ENCODE measurements at regions not wholly inside any gene's neighbourhood (a gene's known extent, or its start where the extent isn't known, plus 50 kb on each side); places are given as distances from the start of the nearest gene placed in this dataset.

DNA sequence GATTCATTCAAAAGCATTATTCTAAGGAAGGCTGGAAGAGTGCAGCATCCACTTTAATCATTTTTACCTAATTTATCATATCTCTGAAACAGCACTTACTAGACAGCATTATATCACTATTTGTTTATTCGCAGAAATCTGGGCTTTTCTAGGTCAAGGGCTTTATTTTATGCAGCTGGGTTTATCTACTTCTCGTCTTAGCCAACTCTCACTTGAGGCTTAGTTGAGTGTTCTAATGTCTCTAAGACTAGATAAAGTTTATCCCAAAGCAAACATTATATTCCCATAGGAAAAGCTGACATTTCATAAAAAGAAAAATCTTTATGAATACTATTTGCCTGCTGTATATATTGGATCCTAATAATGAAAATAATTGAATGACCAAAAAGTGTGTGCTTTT, 720.8 kb upstream of the FLRT2 start:
- DNase-seq (ENCODE audit: low read depth, low spot score) = no peak

DNA sequence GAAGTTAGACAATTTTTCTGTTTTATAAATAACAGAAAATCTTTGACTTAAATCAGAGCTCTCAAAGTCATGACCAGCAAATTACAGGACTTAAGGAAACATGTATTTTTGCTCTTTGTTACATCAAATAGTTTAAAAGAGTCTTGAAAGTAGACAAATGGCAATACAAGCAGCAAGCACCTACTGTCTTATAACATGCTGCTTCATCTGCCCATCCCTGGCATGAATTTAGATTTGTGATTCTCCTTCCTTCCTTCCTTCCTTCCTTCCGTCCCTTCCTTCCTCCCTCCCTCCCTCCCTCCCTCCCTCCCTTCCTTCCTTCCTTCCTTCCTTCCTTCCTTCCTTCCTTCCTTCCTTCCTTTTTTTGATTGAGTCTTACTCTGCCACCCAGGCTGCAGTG, 715.6 kb upstream of the FLRT2 start:
- DNase-seq (ENCODE audit: low read depth, low spot score) = no peak

DNA sequence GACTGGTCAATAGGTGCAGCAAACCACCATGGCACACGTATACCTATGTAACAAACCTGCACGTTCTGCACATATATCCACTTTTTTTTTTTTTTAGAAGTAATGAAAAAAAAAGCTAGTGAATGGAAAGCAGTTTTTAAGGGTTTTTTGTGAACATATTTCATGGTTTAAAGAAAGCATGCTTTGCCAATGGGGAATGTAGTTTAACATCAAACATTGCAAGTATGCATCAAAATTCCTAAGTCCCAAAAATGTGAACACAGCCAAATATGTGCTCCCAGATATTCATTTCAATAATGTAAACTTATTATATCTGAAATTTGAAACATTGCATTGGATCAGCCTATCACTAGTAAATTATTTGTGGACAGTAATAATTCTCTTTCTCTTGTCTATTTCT, 710.4 kb upstream of the FLRT2 start:
- no peak for DNase-seq (ENCODE audit: low read depth, low spot score)

DNA sequence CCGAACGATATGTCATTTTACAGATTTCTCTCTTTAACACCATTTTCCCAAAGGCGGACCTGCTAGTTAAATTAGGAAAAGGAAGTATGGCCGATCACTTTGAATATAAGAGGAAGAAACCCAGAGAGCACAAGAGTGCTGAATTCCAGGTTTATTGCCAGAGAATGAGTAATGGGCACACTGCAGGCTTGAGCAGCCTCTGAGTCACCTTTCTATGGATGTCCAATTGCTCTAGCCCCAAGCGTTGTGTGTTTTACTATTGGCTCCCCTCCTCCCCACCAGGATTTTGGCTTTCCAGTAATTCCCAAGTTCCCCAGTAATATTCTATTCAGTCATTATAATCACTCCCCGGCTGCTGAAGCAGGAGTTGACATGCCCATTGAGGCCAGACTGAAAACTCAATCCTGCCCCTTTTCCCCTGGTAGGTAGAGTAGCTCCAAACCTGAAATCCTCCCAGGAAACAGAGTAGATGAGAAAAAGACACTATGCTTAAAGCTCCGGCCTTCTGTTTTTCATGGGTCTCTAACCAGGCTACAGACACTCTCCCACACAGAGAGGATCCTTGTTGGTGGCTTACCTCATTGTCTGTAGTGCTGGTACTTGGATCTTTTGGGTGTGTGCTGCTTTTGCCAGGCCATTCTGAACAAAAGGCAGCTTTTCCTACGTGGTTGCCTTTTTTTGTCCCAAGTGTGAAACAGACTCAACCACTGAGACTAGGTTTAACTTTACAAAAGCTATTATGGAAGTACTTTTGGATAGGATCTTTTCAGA, 704.3 kb upstream of the FLRT2 start:
- no peak for DNase-seq (ENCODE audit: low read depth, low spot score)

DNA sequence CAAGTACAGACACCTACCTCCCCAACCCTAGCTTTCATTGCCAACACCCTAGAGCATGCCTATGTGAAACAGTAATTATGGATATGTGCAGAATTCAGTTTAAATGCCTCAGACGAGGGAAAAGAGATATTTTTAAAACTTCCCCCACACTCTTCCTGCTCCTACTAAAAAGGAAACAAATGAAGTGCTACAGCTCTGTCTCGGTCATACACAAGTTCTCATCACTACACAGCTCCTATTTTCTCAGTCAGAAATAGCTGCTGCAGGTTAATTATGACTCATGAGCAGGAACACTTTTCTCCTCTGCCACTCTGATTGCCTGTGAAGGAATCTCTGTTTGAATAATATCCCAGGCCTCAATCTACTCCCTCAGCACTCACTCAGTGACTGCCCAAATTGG, 703.6 kb upstream of the FLRT2 start:
- DNase-seq (ENCODE audit: low read depth, low spot score) = no peak

DNA sequence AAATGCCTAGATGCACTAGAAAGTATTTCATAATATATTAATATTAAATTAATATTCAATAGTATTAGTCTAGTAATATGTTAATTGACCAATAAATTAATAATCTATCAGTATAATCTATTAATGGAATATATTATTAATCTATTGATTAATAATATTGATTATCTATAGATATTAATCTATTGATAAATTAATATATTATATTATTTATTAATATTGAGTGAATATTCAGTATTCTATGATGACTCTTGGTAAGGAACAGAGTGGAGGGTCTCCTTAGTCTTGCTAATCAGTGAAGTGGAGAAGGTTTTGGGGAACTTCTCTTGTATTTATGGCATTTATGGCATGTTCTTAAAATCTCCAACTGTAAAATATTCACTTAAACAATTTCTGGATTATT, 679.3 kb upstream of the FLRT2 start:
- DNase-seq (ENCODE audit: low read depth, low spot score) = no peak

DNA sequence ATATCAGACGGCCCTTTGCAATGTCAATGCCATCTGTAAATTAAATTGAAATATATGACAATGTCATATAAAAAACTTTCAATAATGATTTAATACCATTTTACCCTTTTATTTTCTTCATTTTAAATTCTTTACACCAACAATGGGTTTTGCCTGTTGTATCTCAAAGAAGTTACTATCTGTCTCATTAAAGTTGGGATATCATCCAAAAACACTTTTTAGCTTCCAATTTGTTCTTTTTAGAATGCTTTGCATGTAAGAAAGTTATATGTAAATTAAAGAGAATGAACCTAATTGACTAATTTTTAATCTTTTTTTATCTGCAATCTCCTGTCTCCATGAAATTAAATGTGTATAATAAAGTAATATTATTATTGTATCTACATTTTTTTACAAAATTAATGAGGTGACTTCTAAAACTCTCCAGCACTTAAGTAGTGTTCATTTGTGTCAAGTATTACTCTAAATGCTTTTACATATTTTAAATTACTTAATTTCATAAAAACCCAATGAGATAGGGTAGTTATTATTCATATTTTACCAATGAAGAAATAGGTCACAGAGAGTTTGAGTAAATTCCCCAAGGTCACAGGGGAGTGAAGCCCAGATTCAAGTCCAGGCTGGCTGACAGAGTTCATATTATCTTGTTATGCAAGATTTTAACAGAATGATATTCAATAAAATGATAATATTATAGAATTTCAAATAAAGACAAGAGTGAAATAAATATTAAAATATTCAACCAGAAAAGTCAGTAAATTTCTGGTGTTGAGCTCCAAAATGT, 673.0 kb upstream of the FLRT2 start:
- no peak for DNase-seq (ENCODE audit: low read depth, low spot score)

DNA sequence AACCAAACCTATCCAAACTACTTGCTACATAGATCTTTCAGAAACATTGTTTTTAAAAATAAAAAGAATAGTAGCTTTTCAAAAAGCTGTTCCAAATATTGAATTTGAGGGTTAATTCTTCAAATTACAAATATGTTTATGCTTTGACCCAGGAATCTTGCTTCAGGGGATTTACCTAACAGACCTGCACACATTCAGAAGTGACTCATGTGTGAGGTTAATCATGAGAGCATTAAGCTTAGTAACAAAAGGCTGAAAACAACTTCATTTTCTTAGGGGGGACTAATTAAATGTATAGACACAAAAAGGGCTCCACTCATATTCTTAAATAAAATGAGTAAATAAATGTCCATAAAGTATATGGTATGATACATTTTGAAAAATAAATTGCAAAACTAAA, 672.4 kb upstream of the FLRT2 start:
- no peak for DNase-seq (ENCODE audit: low read depth, low spot score)

DNA sequence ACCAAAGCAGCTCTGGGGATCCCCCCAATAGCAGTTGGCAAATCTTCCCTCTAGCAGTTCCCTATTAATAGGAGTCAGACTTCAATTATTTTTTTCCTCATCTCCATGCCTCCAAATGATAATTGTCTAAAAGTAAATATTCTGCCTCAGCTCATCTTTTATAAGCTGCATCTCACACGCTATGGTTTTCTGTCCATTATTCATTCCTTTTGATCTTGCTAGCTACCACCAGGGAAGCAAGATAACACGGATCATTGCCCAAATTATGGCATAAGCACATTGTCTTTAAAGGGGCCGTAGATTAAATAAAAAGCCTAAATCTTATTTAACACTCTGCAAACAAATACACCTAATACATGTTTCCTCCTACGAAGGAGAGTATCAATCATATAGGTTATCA, 670.8 kb upstream of the FLRT2 start:
- DNase-seq (ENCODE audit: low read depth, low spot score) = no peak

DNA sequence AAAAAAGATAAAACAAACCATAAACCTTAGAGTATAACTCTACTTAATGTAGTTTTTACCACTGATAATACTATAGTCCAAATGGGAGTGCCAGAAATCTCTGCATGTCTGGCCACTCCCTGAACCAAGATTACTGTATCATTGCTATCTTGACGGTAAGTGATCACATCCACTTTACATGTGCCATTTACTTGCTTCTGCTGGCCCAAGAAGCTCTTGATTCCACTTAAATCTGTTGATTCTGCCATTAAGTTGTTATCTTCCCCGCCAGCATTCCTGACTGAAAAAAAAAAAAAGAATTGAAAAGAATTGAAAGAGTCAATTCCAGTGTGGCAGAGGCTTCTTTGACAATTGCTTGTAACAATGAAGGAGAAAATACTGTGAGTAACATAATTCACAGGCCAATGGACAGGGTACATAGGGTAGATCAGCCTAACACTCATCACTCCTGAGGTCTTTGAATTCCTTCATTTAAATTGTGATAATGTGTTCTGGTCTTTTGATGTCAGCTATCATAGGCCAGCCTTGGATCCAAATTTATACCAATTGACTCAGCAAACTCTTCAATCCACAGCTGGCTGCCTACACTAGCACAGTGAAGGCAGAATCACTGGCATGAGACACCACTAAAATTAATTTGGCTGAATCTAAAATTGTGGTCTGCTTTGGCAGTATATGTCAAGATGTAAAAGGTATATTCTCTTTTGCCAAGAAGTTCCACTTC, 665.2 kb upstream of the FLRT2 start:
- no peak for DNase-seq (ENCODE audit: low read depth, low spot score)

DNA sequence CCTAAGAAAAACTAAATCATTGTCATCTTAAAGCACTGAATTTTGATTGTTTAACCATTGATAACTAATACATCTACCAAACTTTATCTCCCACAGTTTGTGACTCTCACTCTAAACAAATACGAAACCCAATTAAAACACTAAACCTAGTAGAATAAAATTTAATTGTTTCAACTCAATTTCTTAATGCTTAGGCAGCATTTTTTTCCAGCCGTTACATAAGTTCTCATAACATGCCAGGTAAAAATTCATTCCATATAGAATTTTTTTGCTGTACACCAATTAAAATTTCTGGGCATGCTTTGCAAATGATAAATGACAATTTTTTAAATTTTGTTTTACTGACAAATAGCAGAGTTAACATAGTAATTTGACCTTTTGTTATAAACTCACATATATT, 658.2 kb upstream of the FLRT2 start:
- no peak for DNase-seq (ENCODE audit: low read depth, low spot score)

DNA sequence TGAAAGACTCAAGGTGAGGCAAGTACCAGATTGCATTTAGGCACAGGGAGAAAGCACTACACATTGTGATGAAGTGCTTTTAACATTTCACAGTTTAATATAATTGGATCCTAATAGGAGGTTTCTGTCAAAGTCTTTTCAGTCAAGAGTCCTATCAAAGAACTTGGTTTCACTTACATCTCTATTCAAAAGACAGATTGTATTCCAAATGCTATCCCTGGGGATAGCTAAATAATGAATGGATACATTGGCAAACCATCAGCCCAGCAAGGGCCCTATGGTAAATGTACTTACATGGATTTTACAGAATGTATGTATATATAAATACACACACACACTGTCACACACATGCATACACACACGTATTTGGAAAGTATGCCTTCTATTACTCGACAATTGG, 655.5 kb upstream of the FLRT2 start:
- no peak for DNase-seq (ENCODE audit: low read depth, low spot score)

DNA sequence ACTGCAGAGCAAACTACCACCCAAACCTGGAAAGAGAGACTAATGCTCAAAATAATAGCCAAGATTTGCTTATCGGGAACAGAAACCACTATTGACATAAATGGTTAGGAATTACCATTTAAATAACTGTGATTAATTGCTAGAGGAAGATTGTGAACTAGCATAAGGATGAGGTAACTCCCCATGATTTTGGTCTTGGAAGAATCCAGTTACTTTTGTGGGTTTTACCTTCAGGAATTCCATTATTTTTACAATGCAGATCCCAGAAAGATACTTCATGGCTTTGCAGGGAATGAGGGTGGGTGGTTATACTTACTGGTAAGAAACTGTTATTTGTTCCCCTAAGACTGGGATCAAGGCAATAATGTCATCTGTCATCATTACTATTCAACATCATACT, 652.9 kb upstream of the FLRT2 start:
- DNase-seq (ENCODE audit: low read depth, low spot score) = no peak

DNA sequence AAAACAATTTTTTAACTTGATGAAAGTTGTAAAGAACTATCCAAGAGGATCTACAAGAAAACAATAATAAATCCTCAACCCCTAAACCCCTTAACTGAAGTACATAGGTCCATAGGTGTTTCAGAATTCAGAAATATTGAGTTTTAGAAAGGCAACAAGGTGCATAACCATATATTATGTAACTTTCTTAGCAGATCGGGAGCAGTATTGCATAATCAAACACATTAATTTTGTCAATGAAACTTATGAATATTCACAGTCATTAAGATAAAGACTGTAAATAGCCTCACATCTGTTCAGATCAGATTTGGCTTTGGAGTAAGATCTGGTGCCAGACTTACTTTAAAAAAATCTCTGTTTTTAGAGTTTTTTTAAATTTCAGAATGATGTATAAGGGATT, 647.1 kb upstream of the FLRT2 start:
- no peak for DNase-seq (ENCODE audit: low read depth, low spot score)

DNA sequence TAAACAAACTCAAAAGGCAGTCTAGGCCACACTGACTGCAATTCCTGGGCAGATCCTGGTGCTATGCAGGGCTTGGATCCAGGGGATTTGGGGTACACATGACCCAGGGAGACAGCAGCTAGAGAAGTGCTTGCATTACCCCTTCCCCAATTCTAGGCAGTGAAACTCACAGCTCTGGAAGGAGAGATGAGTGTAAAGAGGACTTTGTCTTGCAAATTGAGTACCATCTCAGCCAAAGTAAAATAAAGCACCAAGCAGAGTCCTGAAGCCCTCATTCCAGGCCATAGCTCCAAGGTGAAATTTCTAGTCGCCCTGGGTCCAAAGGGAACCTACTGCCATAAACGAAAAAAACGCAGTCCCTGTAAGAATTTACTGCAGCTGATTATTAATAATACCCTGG, 644.9 kb upstream of the FLRT2 start:
- DNase-seq (ENCODE audit: low read depth, low spot score) = no peak

DNA sequence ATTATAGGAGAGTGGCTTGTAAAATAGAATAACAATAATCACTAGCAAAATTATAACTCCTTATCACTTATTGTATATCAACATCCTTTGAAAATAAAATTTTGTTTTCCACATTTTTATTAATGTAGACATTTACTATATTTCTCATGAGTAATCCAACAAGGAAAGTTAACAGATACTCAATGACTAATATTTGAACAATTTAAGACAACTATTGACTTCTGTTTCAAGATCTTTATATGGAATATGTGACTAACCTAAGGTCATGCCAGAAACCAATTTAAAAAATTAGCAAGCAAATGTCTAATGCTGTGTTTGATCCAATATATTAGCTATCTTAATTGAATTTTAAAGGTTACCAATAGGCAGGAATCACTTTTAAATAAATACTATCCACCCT, 638.5 kb upstream of the FLRT2 start:
- DNase-seq (ENCODE audit: low read depth, low spot score) = no peak

DNA sequence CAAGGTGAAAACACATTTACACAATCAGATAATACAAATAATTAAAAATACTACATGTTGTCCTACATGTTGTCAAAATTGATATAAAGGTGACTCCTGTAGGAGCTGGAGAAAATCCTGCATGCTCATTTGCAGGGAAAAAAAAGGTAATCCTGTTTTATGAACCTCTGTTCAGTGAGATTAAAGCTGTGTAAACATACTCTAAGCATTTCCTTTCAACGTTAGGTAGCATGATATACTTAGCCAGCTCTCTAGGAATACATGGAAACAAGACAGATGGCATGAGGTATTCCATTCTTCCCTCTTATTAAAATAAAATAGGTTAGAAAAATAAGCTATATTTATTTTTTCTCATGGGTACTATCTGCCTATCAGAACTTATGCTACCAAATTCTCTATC, 635.7 kb upstream of the FLRT2 start:
- DNase-seq (ENCODE audit: low read depth, low spot score) = no peak

DNA sequence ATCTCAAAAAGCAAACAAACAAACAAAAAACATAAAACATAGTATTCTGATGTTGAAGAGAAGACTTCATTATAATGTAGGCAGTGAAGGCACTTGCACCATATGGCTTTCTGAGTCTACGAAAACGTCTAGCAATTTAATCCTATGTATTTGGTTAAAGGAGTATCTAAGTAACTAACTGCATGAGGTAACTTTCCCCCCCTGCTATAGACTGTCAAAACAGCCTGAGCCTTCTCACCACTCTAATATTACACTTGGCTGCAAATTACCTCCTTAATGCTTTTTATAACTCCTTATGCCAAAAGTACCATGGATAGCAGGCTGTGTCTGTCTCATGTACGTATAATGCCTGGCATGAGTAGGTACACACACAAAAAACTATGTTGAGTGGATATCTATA, 607.6 kb upstream of the FLRT2 start:
- no peak for DNase-seq (ENCODE audit: low read depth, low spot score)

DNA sequence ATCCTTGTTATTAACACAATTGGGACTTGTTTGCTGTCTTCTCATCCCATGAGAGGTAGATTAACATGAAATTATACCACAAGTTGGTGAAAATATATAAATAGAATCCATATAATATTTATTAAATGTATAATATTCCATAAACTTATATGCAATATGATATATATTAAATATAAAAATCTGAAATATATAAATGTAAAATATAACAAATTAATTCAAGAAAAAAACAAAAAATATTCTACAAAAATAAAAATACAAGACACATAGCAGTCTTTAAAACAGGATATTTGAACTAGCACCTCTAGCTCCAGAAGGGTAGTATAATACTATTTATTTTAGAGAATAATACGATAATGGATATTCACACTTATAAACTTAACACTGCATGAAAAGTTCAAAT, 603.3 kb upstream of the FLRT2 start:
- DNase-seq (ENCODE audit: low read depth, low spot score) = no peak

DNA sequence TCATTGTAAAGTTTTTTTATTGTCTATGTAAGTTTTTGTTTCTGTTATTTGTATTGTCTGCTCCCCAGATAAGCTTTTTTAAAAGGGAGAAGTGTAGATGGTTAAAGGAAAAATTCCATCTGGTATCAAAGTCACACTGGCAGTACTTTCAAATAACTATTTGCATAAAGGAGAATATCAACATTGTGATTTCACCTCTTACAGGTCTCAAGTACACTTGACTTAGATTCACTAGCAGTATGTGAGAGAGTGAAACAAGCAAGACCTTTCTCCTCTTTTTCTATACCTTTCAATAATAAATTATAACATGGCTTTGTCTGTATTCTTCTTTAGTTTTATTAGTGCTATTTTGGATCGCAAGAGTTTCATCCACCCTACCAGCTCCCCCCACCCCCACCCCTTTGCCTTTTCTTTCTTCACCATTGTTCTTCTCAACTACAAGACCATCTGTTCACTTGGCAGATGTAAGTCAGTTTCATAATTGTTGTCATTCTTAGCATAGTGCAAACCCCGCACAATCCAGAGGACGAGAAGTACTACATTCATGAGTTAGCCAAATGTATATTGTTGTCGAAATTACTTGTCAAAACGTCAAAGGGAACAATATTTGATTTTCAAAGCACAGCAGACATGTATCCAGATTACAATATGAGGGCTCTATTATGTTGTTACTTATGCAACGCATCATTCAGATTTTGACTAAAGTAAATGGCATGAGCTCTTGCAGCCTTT, 602.7 kb upstream of the FLRT2 start:
- DNase-seq (ENCODE audit: low read depth, low spot score) = no peak

DNA sequence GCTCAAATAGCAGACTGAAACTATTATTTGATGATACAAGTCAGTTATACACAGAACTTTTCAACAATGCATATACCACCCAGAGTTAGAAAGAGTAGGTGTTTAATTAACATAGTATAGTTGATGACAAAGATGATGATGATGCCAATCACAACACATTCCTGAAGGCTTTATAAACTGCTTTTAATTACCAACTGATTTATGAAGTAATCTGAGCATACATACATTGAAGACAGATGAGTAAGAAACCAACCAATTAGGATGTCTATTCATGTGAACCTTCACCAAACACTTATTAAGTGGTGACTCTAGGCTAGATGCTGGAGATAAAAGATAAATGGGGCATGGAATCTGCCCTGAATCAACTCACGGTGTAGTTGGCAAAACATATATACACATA, 600.9 kb upstream of the FLRT2 start:
- DNase-seq (ENCODE audit: low read depth, low spot score) = no peak

DNA sequence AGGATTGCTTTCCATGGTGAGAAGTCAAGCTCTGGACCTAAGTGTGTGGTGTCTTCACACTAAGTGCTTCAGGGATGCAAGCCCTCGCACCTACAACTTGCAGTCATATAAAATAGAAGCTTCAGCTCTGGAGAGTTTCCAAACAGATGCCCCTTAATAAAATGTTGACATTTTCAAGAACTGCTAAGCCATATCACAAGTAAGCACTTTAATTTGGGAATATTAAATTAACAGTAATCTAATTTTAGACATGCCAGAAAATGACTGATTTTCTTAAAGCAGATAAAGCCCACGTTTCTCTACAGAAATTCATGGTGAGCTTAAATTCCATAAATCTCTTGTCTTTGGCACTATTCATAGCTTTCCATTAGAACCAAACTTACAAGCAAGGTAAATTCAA, 600.1 kb upstream of the FLRT2 start:
- no peak for DNase-seq (ENCODE audit: low read depth, low spot score)

Data from brain pericyte (primary cell).